DOHH2 (cell line): ENCODE measurements at regions not wholly inside any gene's neighbourhood (a gene's known extent, or its start where the extent isn't known, plus 50 kb on each side); places are given as distances from the start of the nearest gene placed in this dataset.

Source experiments
- CTCF ChIP-seq: fragments of 200-600 bp; sonication (generic); IDR thresholded peaks from one replicate; pipeline ENCODE4 v1.5.1; 2014; ENCODE audit warnings: antibody characterized with exemption, mild to moderate bottlenecking, low read depth, low read length; ENCODE audit not compliant: poor library complexity, severe bottlenecking
- EZH2phosphoT487 ChIP-seq: fragments of 200-600 bp; sonication (generic); IDR thresholded peaks from 2 replicates; pipeline ENCODE4 v1.6.1; 2017; ENCODE audit warnings: borderline replicate concordance, mild to moderate bottlenecking, antibody characterized with exemption, low read length, moderate library complexity, mixed read lengths

DNA sequence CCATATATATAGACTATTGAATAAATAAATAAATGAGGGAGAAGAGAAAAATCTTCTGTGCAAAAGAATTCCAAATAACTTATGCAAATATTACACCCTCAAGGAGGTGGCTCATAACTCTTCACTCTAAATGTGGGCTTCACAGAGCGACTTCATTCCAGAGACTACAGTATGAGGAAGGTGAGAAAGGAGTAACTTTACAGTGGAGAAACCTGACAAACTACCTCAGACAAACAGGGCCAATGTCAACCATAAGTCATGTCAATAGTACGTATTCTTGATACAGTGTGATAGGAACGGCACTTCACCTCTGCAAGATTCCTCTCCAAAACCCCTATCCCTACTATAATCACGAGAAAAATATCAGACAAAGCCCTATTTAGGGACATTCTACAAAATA is 158.4 kb upstream of the NAMPT start:
- no peak for TF ChIP-seq CTCF
- no peak for TF ChIP-seq EZH2phosphoT487
